Pulmonary artery endothelial cell (primary cell): ENCODE measurements at regions not wholly inside any gene's neighbourhood (a gene's known extent, or its start where the extent isn't known, plus 50 kb on each side); places are given as distances from the start of the nearest gene placed in this dataset.
"Not testable (repeated sequence)": the region's sequence is repeated elsewhere in the genome, so short reads cannot be mapped to it uniquely, and the experiment has no call there.

ENCODE experiments used
- DNase-seq: peaks from one replicate; pipeline ENCODE4 v3.0.0-alpha.2; 2011; ENCODE audit warnings: low read depth, low spot score

- DNase-seq = no peak
Measured at GRCh38 chr18:46179306-46179705, 75.1 kb downstream of the HAUS1 start.

- DNase-seq = no peak
Measured at GRCh38 chr18:46182633-46183358, 78.6 kb downstream of the HAUS1 start.

GRCh38 chr18:46184296-46184695 lies 80.1 kb downstream of the HAUS1 start:
- DNase-seq = not testable (repeated sequence)

GRCh38 chr18:46184727-46185126 lies 80.5 kb downstream of the HAUS1 start:
- no peak for DNase-seq

GRCh38 chr18:46190667-46191066 lies 86.5 kb downstream of the HAUS1 start:
- no peak for DNase-seq

- no peak for DNase-seq
Measured at GRCh38 chr18:46196627-46197243, 92.5 kb downstream of the HAUS1 start.

- DNase-seq = peak; percentile 2
Measured at GRCh38 chr18:46199515-46200147, 95.4 kb downstream of the HAUS1 start.

GRCh38 chr18:46200178-46201055 lies 96.2 kb downstream of the HAUS1 start:
- not testable (repeated sequence) for DNase-seq

- DNase-seq = no peak
Measured at GRCh38 chr18:46204143-46204542, 100.0 kb downstream of the HAUS1 start.

GRCh38 chr18:46207985-46208384 lies 103.8 kb downstream of the HAUS1 start:
- DNase-seq = no peak

GRCh38 chr18:46209161-46209560 lies 105.0 kb downstream of the HAUS1 start:
- no peak for DNase-seq

GRCh38 chr18:46211816-46212215 lies 107.6 kb downstream of the HAUS1 start:
- DNase-seq = peak; percentile 5

- no peak for DNase-seq
Measured at GRCh38 chr18:46212398-46212797, 108.2 kb downstream of the HAUS1 start.

- DNase-seq = no peak
Measured at GRCh38 chr18:46213295-46213694, 109.1 kb downstream of the HAUS1 start.

- DNase-seq = no peak
Measured at GRCh38 chr18:46214435-46214834, 110.2 kb downstream of the HAUS1 start.

GRCh38 chr18:46215902-46216723 lies 111.9 kb downstream of the HAUS1 start:
- DNase-seq = no peak

- DNase-seq = no peak
Measured at GRCh38 chr18:46220116-46220515, 115.9 kb downstream of the HAUS1 start.

- DNase-seq = no peak
Measured at GRCh38 chr18:46222093-46222492, 117.9 kb downstream of the HAUS1 start.

- no peak for DNase-seq
Measured at GRCh38 chr18:46222710-46223360, 118.7 kb downstream of the HAUS1 start.

- DNase-seq = no peak
Measured at GRCh38 chr18:46224181-46224775, 120.1 kb downstream of the HAUS1 start.
